ENCODE measurements at regions not wholly inside any gene's neighbourhood (a gene's known extent, or its start where the extent isn't known, plus 50 kb on each side); places are given as distances from the start of the nearest gene placed in this dataset.

- Mint-ChIP-seq H3K4me1 (ENCODE audit: low read depth, unreplicated experiment) (no peaks in the 10 kb centered on the region), H3K9me3 (ENCODE audit: unreplicated experiment) (no peaks in the 10 kb centered on the region), H3K27me3 (ENCODE audit: insufficient read depth, unreplicated experiment) (no peaks in the 10 kb centered on the region), H3K36me3 (ENCODE audit: insufficient read depth, unreplicated experiment) (no peaks in the 10 kb centered on the region), H3K4me3 (ENCODE audit: unreplicated experiment) (no peak overlapping the region), H3K27ac (ENCODE audit: unreplicated experiment) (no peak overlapping the region)
- Histone ChIP-seq H3K36me3 (ENCODE audit: control insufficient read depth, insufficient read depth, low read length) (no peaks in the 10 kb centered on the region), H3K9me3 (no peaks in the 10 kb centered on the region), H3K4me1 (no peaks in the 10 kb centered on the region), H3K27me3 (replicated peaks; ENCODE audit: control insufficient read depth, insufficient read depth, low read length) (no peaks in the 10 kb centered on the region), H3K4me3 (ENCODE audit: low read depth, low read length) (no peak overlapping the region)
- no peak for DNase-seq
- ChIA-PET POLR2A (interaction anchor here (0.7 kb wide), 1 partner anchor 359 kb away, joined by 4 read pairs; no protein-coding TSS in a partner anchor), CTCF (no interaction called here)
- TF ChIP-seq, protein P1, sequence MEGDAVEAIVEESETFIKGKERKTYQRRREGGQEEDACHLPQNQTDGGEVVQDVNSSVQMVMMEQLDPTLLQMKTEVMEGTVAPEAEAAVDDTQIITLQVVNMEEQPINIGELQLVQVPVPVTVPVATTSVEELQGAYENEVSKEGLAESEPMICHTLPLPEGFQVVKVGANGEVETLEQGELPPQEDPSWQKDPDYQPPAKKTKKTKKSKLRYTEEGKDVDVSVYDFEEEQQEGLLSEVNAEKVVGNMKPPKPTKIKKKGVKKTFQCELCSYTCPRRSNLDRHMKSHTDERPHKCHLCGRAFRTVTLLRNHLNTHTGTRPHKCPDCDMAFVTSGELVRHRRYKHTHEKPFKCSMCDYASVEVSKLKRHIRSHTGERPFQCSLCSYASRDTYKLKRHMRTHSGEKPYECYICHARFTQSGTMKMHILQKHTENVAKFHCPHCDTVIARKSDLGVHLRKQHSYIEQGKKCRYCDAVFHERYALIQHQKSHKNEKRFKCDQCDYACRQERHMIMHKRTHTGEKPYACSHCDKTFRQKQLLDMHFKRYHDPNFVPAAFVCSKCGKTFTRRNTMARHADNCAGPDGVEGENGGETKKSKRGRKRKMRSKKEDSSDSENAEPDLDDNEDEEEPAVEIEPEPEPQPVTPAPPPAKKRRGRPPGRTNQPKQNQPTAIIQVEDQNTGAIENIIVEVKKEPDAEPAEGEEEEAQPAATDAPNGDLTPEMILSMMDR (IDR thresholded peaks at IDR 0.05; ENCODE audit: insufficient read depth in 1 of 2, low read depth in 1 of 2, low read length in 1 of 2, severe bottlenecking in 1 of 2, unreplicated experiment in 1 of 2), result no peak
- BruUV-seq (replicated peaks), result no TSS peak
- intact Hi-C loops (cut with micrococcal nuclease; ENCODE audit: unreplicated experiment), result no loop called here
These were observed 542.1 kb downstream of the IRX1 start for GRCh38 chr5:4137781-4138180.

GRCh38 chr5:4142842-4143241 lies 547.2 kb downstream of the IRX1 start:
- ChIA-PET POLR2A (no interaction called here), CTCF (no interaction called here)
- H3K4me3 ChIP-seq (ENCODE audit: low read depth, low read length), result no peak overlapping the region
- H3K9me3 Mint-ChIP-seq (ENCODE audit: unreplicated experiment), result no peaks in the 10 kb centered on the region
- intact Hi-C loops (cut with micrococcal nuclease; ENCODE audit: unreplicated experiment), result no loop called here
- no TSS peak for BruUV-seq (replicated peaks)
- no peaks in the 10 kb centered on the region for H3K27me3 Mint-ChIP-seq (ENCODE audit: insufficient read depth, unreplicated experiment)
- H3K36me3 ChIP-seq (ENCODE audit: control insufficient read depth, insufficient read depth, low read length), result no peaks in the 10 kb centered on the region
- H3K27ac Mint-ChIP-seq (ENCODE audit: unreplicated experiment), result no peak overlapping the region
- no peaks in the 10 kb centered on the region for H3K9me3 ChIP-seq
- H3K36me3 Mint-ChIP-seq (ENCODE audit: insufficient read depth, unreplicated experiment), result no peaks in the 10 kb centered on the region
- TF ChIP-seq, protein P1 (IDR thresholded peaks at IDR 0.05; ENCODE audit: insufficient read depth in 1 of 2, low read depth in 1 of 2, low read length in 1 of 2, severe bottlenecking in 1 of 2, unreplicated experiment in 1 of 2), result no peak
- H3K4me1 Mint-ChIP-seq (ENCODE audit: low read depth, unreplicated experiment), result no peaks in the 10 kb centered on the region
- H3K4me3 Mint-ChIP-seq (ENCODE audit: unreplicated experiment), result no peak overlapping the region
- no peaks in the 10 kb centered on the region for H3K27me3 ChIP-seq (replicated peaks; ENCODE audit: control insufficient read depth, insufficient read depth, low read length)
- DNase-seq, result no peak
- no peaks in the 10 kb centered on the region for H3K4me1 ChIP-seq

GRCh38 chr5:4144411-4145007 lies 548.9 kb downstream of the IRX1 start:
- no peak overlapping the region for H3K4me3 ChIP-seq (ENCODE audit: low read depth, low read length)
- intact Hi-C loops (cut with micrococcal nuclease; ENCODE audit: unreplicated experiment), result no loop called here
- DNase-seq, result no peak
- Mint-ChIP-seq H3K9me3 (ENCODE audit: unreplicated experiment) (no peaks in the 10 kb centered on the region), H3K27me3 (ENCODE audit: insufficient read depth, unreplicated experiment) (no peaks in the 10 kb centered on the region), H3K27ac (ENCODE audit: unreplicated experiment) (no peak overlapping the region), H3K4me1 (ENCODE audit: low read depth, unreplicated experiment) (no peaks in the 10 kb centered on the region), H3K36me3 (ENCODE audit: insufficient read depth, unreplicated experiment) (no peaks in the 10 kb centered on the region), H3K4me3 (ENCODE audit: unreplicated experiment) (no peak overlapping the region)
- no peaks in the 10 kb centered on the region for H3K36me3 ChIP-seq (ENCODE audit: control insufficient read depth, insufficient read depth, low read length)
- no TSS peak for BruUV-seq (replicated peaks)
- CTCF ChIA-PET, result no interaction called here
- TF ChIP-seq, protein P1 (IDR thresholded peaks at IDR 0.05; ENCODE audit: insufficient read depth in 1 of 2, low read depth in 1 of 2, low read length in 1 of 2, severe bottlenecking in 1 of 2, unreplicated experiment in 1 of 2), result no peak
- no peaks in the 10 kb centered on the region for H3K27me3 ChIP-seq (replicated peaks; ENCODE audit: control insufficient read depth, insufficient read depth, low read length)
- POLR2A ChIA-PET, result no interaction called here
- no peaks in the 10 kb centered on the region for H3K4me1 ChIP-seq
- H3K9me3 ChIP-seq, result no peaks in the 10 kb centered on the region

Measured in Caco-2 (cell line).